ENCODE measurements at regions not wholly inside any gene's neighbourhood (a gene's known extent, or its start where the extent isn't known, plus 50 kb on each side); places are given as distances from the start of the nearest gene placed in this dataset.

DNA sequence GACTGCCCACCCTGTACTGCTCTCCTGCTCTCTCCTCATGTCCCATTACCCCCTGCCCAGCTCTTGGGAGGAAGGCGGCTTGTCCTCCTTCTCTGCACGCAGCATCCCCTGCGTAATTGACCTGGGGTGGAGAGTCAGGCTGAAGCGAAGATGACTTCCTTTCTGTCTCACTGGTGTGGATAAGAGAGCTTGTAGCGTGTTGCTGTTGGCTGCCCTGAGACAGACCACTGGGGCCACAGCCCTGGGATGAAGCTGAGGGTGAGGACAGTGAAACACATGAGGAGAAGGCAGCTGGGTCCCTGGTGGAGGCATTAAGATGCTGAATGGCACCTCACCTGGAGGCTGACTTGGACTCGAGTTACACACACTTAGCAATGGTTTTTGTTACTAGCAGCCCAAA lies 310.3 kb upstream of the ZNF32 start:
- no peak overlapping the region for H3K4me3 ChIP-seq (ENCODE audit: low read depth, low read length)
- DNase-seq (ENCODE audit: low read depth) = no peak
- TF ChIP-seq, protein P1, sequence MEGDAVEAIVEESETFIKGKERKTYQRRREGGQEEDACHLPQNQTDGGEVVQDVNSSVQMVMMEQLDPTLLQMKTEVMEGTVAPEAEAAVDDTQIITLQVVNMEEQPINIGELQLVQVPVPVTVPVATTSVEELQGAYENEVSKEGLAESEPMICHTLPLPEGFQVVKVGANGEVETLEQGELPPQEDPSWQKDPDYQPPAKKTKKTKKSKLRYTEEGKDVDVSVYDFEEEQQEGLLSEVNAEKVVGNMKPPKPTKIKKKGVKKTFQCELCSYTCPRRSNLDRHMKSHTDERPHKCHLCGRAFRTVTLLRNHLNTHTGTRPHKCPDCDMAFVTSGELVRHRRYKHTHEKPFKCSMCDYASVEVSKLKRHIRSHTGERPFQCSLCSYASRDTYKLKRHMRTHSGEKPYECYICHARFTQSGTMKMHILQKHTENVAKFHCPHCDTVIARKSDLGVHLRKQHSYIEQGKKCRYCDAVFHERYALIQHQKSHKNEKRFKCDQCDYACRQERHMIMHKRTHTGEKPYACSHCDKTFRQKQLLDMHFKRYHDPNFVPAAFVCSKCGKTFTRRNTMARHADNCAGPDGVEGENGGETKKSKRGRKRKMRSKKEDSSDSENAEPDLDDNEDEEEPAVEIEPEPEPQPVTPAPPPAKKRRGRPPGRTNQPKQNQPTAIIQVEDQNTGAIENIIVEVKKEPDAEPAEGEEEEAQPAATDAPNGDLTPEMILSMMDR (IDR thresholded peaks at IDR 0.05; ENCODE audit: insufficient read depth, low read depth, low read length, missing control alignments) = no peak

DNA sequence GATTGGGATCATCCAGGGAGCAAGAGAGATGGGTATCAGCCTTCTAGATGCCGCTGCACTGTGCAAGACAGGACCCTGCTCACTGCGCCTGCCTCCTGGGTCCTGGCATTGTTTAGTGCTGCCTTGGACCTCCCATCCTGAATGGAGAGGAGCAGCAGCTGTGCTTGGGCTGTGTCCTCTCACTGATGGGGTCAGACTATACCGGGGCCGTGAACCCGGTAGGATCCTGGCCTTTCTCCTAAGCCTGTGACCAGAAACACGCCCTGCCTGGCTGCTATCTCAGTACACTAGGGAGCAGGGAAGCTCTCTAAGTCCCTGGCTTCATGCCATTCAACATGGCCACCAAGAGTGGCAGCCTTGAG lies 309.4 kb upstream of the ZNF32 start:
- no peak for DNase-seq (ENCODE audit: low read depth)
- TF ChIP-seq, protein P1 (IDR thresholded peaks at IDR 0.05; ENCODE audit: insufficient read depth, low read depth, low read length, missing control alignments) = no peak
- no peak overlapping the region for H3K4me3 ChIP-seq (ENCODE audit: low read depth, low read length)

DNA sequence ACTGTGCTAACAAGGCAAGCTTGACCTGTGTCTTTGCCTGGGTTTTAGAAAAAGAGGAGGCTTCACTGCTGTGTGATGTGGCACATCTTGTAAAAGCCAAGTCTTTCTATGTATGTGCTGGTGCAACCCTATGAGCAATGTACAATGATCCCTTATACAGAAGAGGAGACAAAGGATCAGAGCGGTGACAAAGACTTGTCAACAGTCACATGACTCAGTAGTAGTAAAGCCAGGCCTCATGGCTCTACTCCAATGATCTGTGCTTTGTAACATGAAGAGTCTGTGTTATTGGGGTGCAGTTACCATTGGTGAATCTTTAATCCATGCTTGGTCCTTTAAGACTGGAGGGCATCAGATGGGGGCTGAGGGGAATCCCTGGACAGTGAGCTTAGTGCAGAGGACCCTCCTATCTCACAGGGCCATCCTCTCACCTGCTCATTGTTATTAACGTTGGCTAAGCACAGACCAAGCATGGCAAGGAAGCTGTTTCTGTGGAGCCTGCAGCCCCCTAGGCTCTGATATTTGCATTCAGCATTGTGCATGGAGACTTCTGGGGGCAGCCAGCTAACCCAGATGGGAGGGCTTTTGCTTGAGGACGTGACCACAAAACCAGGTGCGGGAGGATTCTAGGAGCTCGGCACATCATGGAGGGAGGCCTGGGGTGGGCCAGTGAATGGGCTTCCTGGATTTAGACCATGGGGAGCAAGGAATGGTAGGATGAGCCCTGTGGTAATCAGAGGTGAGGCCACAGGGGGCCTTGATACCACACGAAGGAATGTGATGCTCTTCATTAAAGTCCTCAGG lies 308.8 kb upstream of the ZNF32 start:
- DNase-seq (ENCODE audit: low read depth) = no peak
- TF ChIP-seq, protein P1 (IDR thresholded peaks at IDR 0.05; ENCODE audit: insufficient read depth, low read depth, low read length, missing control alignments) = no peak

DNA sequence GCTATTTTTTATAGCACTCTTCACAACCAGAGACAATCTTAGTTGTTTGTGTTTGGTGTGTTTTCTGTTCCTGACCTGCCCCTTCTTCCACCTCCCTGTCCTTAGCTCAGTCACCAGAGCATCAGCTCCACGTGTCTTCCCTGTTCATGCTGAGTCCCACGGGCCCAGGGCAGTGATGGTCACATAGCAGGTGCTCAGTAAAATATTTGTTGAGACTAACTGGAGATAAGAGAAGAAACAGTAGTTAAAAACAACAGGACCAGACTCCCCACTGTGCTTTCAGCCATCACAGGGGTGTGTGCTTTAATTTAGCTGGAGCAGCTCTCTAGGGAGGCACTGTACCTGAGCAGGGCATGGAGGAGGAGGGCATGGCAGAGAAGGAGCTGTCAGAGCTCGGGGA lies 307.3 kb upstream of the ZNF32 start:
- TF ChIP-seq, protein P1 (IDR thresholded peaks at IDR 0.05; ENCODE audit: insufficient read depth, low read depth, low read length, missing control alignments) = no peak
- DNase-seq (ENCODE audit: low read depth) = no peak
- H3K4me3 ChIP-seq (ENCODE audit: low read depth, low read length) = no peak overlapping the region

More for the DNA sequence above, 308.8 kb upstream of the ZNF32 start:
- H3K4me3 ChIP-seq (ENCODE audit: low read depth, low read length) = no peak overlapping the region

DNA sequence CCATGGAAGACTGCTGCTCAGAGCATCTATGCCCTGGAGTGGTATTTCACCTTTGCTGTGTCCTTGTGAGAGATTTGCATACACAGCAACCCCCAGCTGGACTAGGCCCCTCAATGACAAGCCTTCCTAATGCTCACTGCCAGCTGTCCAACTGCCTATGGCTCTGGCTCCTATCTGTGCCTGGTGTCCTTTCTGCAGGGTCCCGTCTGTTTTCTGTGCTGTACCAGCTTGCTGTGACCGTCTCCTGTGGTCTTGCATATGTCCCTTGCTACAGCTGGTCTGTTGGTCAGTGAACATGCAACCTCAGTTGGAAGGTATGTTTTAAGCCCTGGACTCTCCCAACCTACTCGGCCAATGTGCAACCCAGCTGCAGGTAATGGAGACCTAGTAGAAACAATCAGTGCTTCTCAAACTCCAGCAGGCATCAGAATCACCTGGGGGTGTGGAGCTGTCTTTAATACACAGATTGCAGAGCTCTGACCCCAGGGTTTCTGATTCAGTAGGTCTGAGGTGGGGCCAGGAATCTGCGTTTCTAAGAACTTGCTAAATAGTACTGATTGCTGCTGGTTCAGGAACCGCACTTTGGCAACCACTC lies 306.4 kb upstream of the ZNF32 start:
- H3K4me3 ChIP-seq (ENCODE audit: low read depth, low read length) = no peak overlapping the region
- TF ChIP-seq, protein P1 (IDR thresholded peaks at IDR 0.05; ENCODE audit: insufficient read depth, low read depth, low read length, missing control alignments) = no peak
- no peak for DNase-seq (ENCODE audit: low read depth)

DNA sequence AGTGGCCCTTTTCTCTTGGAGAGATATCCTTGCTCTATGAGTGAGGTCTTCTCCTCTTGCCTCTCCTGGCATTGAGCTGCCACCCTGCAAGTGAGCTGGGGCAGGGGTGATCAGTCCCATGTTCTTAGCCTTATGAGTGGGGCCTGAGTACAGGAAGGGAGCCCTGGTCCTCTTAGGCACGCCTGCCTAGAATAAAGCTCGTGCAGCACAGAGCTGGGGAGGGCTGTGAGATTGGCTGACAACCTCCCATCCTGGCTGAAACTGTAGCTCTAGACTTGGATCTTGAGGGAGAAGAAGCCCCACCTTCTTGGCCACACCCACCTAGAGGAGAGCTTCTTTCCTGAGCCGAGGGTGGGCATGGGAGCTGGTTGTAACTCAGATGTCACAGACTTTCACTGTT lies 305.0 kb upstream of the ZNF32 start:
- DNase-seq (ENCODE audit: low read depth) = no peak
- no peak overlapping the region for H3K4me3 ChIP-seq (ENCODE audit: low read depth, low read length)
- TF ChIP-seq, protein P1 (IDR thresholded peaks at IDR 0.05; ENCODE audit: insufficient read depth, low read depth, low read length, missing control alignments) = no peak

Data from GM12865 (cell line).